A673 (cell line): ENCODE measurements at regions not wholly inside any gene's neighbourhood (a gene's known extent, or its start where the extent isn't known, plus 50 kb on each side); places are given as distances from the start of the nearest gene placed in this dataset.

Source experiments
- CTCF ChIP-seq: fragments of 300-800, 200-600 bp; sonication (generic); conservative IDR thresholded peaks from 2 replicates; pipeline ENCODE4 v1.5.1; 2017; ENCODE audit warnings: low read depth, mild to moderate bottlenecking, antibody characterized with exemption, low read length, moderate library complexity, mixed read lengths
- EZH2 ChIP-seq: fragments of 200-600 bp; sonication (generic); IDR thresholded peaks from 2 replicates; pipeline ENCODE4 v1.6.1; 2017; ENCODE audit warnings: borderline replicate concordance, low read depth, mild to moderate bottlenecking, mixed read lengths, antibody characterized with exemption, low read length; ENCODE audit not compliant: poor library complexity, severe bottlenecking

- TF ChIP-seq CTCF (no peak), EZH2 (no peak)
These were observed 246.4 kb upstream of the PIK3R1 start for GRCh38 chr5:67969176-67969575.
